Osteocyte (in vitro differentiated cells): ENCODE measurements at regions not wholly inside any gene's neighbourhood (a gene's known extent, or its start where the extent isn't known, plus 50 kb on each side); places are given as distances from the start of the nearest gene placed in this dataset.

Experiments used
- DNase-seq: peaks from one replicate; pipeline ENCODE4 v3.0.0; 2021; ENCODE audit warnings: mixed read lengths; ENCODE audit not compliant: unreplicated experiment; ENCODE audit errors: extremely low spot score
- H3K27ac Mint-ChIP-seq: one replicate; pipeline ENCODE4 v1.8.0; 2021; ENCODE audit warnings: mild to moderate bottlenecking, mixed read lengths; ENCODE audit not compliant: unreplicated experiment
- H3K27me3 Mint-ChIP-seq: one replicate; pipeline ENCODE4 v1.8.0; 2021; ENCODE audit warnings: mixed read lengths; ENCODE audit not compliant: unreplicated experiment
- H3K36me3 Mint-ChIP-seq: one replicate; pipeline ENCODE4 v1.8.0; 2021; ENCODE audit warnings: mixed read lengths; ENCODE audit not compliant: unreplicated experiment
- H3K4me1 Mint-ChIP-seq: one replicate; pipeline ENCODE4 v1.8.0; 2021; ENCODE audit warnings: mixed read lengths; ENCODE audit not compliant: unreplicated experiment
- H3K4me3 Mint-ChIP-seq: one replicate; pipeline ENCODE4 v1.8.0; 2021; ENCODE audit warnings: mild to moderate bottlenecking, moderate library complexity, mixed read lengths; ENCODE audit not compliant: unreplicated experiment
- H3K9me3 Mint-ChIP-seq: one replicate; pipeline ENCODE4 v1.8.0; 2021; ENCODE audit warnings: mixed read lengths; ENCODE audit not compliant: unreplicated experiment
- TF ChIP-seq, protein P1 (sequence below): fragments of 200-600 bp; sonication (generic); IDR thresholded peaks from 2 replicates; pipeline ENCODE4 v1.5.0; 2021; ENCODE audit warnings: antibody characterized with exemption, mild to moderate bottlenecking, moderate library complexity

DNA sequence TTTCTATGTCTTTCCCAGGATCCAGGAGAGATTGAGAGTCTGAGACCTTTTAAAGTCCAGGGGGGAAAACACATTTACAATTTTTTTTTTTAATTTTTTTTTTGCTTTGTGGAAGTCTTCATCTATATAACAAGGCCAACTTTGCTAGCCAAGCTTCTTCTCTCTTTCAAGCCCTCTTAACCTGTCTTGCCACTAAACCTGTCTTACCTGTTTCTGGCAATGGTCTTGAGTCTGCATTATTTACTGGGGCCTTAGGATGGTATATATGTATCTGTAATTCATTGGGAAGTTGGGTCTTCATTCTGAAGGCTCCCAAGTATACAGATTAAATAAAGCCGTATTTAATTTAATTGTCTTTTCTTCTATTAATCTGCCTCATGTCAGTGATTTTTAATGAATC, 750.9 kb upstream of the B3GALT2 start:
- no peak for DNase-seq
- TF ChIP-seq, protein P1, sequence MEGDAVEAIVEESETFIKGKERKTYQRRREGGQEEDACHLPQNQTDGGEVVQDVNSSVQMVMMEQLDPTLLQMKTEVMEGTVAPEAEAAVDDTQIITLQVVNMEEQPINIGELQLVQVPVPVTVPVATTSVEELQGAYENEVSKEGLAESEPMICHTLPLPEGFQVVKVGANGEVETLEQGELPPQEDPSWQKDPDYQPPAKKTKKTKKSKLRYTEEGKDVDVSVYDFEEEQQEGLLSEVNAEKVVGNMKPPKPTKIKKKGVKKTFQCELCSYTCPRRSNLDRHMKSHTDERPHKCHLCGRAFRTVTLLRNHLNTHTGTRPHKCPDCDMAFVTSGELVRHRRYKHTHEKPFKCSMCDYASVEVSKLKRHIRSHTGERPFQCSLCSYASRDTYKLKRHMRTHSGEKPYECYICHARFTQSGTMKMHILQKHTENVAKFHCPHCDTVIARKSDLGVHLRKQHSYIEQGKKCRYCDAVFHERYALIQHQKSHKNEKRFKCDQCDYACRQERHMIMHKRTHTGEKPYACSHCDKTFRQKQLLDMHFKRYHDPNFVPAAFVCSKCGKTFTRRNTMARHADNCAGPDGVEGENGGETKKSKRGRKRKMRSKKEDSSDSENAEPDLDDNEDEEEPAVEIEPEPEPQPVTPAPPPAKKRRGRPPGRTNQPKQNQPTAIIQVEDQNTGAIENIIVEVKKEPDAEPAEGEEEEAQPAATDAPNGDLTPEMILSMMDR, result no peak
- Mint-ChIP-seq H3K4me3 (no peak overlapping the region), H3K27ac (no peak overlapping the region), H3K27me3 (no peaks in the 10 kb centered on the region), H3K36me3 (no peaks in the 10 kb centered on the region), H3K9me3 (no peaks in the 10 kb centered on the region), H3K4me1 (no peaks in the 10 kb centered on the region)

DNA sequence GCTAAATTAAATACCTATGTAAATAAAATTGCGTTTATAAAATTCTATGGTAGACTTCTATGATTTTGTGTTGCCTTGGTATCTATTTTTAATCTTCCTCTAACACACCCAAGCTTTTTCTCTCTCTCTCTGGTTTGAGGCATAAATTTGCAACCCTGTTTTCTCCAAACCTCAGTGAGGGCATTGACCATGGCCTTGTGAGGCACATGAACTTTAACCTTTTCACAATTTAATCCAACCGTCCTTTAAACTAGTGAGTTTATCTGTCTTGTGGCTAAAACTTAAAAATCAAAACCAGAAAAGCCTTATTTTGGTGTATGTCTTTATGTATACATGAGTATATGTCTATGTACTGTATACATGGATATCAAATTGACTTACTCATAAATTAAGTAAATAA, 746.6 kb upstream of the B3GALT2 start:
- TF ChIP-seq, protein P1, result no peak
- Mint-ChIP-seq H3K27me3 (no peaks in the 10 kb centered on the region), H3K9me3 (no peaks in the 10 kb centered on the region), H3K36me3 (no peaks in the 10 kb centered on the region), H3K4me1 (peaks cover 2% of the 10 kb centered on the region), H3K27ac (no peak overlapping the region), H3K4me3 (no peak overlapping the region)
- no peak for DNase-seq

DNA sequence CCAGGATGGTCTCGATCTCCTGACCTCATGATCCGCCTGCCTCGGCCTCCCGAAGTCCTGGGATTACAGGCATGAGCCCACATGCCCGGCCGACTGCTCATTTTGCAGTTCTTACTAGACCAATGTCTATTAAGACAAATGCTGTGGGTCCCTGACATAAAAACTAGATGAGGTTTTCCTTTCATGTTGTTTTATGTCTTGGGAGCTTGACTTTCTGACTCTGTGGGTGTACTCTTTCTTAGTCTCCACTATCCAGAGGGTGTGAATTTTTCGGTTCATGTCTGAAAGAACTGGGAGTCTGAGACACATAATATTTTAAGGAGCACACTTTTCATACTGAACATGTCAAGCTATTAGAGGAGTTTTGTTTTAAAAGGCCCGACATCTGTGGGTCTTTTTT, 744.9 kb upstream of the B3GALT2 start:
- H3K4me3 Mint-ChIP-seq, result no peak overlapping the region
- H3K27ac Mint-ChIP-seq, result no peak overlapping the region
- no peaks in the 10 kb centered on the region for H3K36me3 Mint-ChIP-seq
- H3K9me3 Mint-ChIP-seq, result no peaks in the 10 kb centered on the region
- H3K4me1 Mint-ChIP-seq, result peaks cover 2% of the 10 kb centered on the region
- TF ChIP-seq, protein P1, result no peak
- DNase-seq, result no peak
- H3K27me3 Mint-ChIP-seq, result no peaks in the 10 kb centered on the region

GRCh38 chr1:193929374-193930033, 743.1 kb upstream of the B3GALT2 start:
- Mint-ChIP-seq H3K4me3 (no peak overlapping the region), H3K27me3 (no peaks in the 10 kb centered on the region), H3K27ac (no peak overlapping the region), H3K4me1 (peaks cover 2% of the 10 kb centered on the region), H3K36me3 (no peaks in the 10 kb centered on the region), H3K9me3 (no peaks in the 10 kb centered on the region)
- TF ChIP-seq, protein P1, result no peak
- DNase-seq, result no peak

DNA sequence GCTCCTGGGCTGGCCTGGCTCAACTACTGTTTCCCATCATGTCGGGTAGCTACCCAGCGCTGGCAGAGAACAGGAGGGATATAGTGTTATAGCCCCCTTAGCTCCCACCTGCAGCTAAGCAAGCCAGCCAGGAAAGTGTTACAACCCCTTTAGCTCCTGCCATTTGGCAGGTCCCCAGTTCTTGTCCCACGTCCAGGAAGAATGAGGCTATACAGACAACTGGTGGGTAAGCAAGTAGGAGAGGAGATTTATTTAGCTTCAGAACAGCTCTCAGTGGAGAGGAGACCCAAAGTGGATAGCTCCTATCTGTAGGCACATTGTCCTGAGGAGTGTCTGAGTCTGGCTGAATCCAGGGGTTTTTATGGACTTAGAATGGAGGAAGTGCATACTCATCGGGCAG, 741.1 kb upstream of the B3GALT2 start:
- no peak for DNase-seq
- no peaks in the 10 kb centered on the region for H3K9me3 Mint-ChIP-seq
- H3K27ac Mint-ChIP-seq, result no peak overlapping the region
- TF ChIP-seq, protein P1, result no peak
- H3K4me3 Mint-ChIP-seq, result no peak overlapping the region
- H3K4me1 Mint-ChIP-seq, result peaks cover 2% of the 10 kb centered on the region
- no peaks in the 10 kb centered on the region for H3K27me3 Mint-ChIP-seq
- H3K36me3 Mint-ChIP-seq, result no peaks in the 10 kb centered on the region
